Astrocyte (in vitro differentiated cells and primary cell): ENCODE measurements at regions not wholly inside any gene's neighbourhood (a gene's known extent, or its start where the extent isn't known, plus 50 kb on each side); places are given as distances from the start of the nearest gene placed in this dataset.
A peak's percentile ranks its signal among the peaks of the same experiment; 100 is the strongest.

ENCODE experiments used
- DNase-seq: peaks from one replicate; pipeline ENCODE4 v3.0.0-alpha.2; 2010; ENCODE audit warnings: low read depth
- FAIRE-seq: peaks from 2 replicates; lab custom pipeline; 2011; peaks lifted over from hg19 to GRCh38; lab: Jason Lieb, UNC
- H2AFZ ChIP-seq: 2 replicates; pipeline ENCODE4 v1.6.0; 2012; ENCODE audit warnings: low read depth, low read length, inconsistent platforms
- H3K27ac ChIP-seq: 2 replicates; pipeline ENCODE4 v1.5.1; 2011; ENCODE audit warnings: low read depth, low read length, inconsistent platforms
- H3K27me3 ChIP-seq: 2 replicates; pipeline ENCODE4 v1.6.0; 2011; ENCODE audit warnings: low read length, inconsistent platforms; ENCODE audit not compliant: insufficient read depth
- H3K36me3 ChIP-seq: 2 replicates; pipeline ENCODE4 v1.5.1; 2011; ENCODE audit warnings: low read length, inconsistent platforms; ENCODE audit not compliant: insufficient read depth
- H3K4me1 ChIP-seq: 2 replicates; pipeline ENCODE4 v1.5.1; 2011; ENCODE audit warnings: low read length, inconsistent platforms; ENCODE audit not compliant: insufficient read depth
- H3K4me2 ChIP-seq: 2 replicates; pipeline ENCODE4 v1.6.0; 2012; ENCODE audit warnings: low read length, inconsistent platforms
- H3K4me3 ChIP-seq: 2 replicates; pipeline ENCODE4 v1.5.1; 2011; ENCODE audit warnings: low read depth, mild to moderate bottlenecking, low read length, inconsistent platforms; ENCODE audit not compliant: insufficient read depth
- H3K79me2 ChIP-seq: 2 replicates; pipeline ENCODE4 v1.6.0; 2012; ENCODE audit warnings: mild to moderate bottlenecking, low read length, inconsistent platforms; ENCODE audit not compliant: insufficient read depth
- H3K9ac ChIP-seq: 2 replicates; pipeline ENCODE4 v1.6.0; 2012; ENCODE audit warnings: mild to moderate bottlenecking, low read length, inconsistent platforms
- H3K9me3 ChIP-seq: 2 replicates; pipeline ENCODE4 v1.5.1; 2012; ENCODE audit warnings: low read depth, mild to moderate bottlenecking, low read length, inconsistent platforms; ENCODE audit not compliant: insufficient read depth
- H4K20me1 ChIP-seq: 2 replicates; pipeline ENCODE4 v1.6.0; 2012; ENCODE audit warnings: low read length, inconsistent platforms; ENCODE audit not compliant: insufficient read depth
- H3K27ac Mint-ChIP-seq: one replicate; pipeline ENCODE4 v1.8.0; 2021; ENCODE audit warnings: mild to moderate bottlenecking, mixed read lengths; ENCODE audit not compliant: unreplicated experiment
- H3K27me3 Mint-ChIP-seq: one replicate; pipeline ENCODE4 v1.8.0; 2021; ENCODE audit warnings: low read depth, mixed read lengths; ENCODE audit not compliant: unreplicated experiment
- H3K36me3 Mint-ChIP-seq: one replicate; pipeline ENCODE4 v1.8.0; 2021; ENCODE audit warnings: low read depth, mixed read lengths; ENCODE audit not compliant: unreplicated experiment
- H3K4me1 Mint-ChIP-seq: one replicate; pipeline ENCODE4 v1.8.0; 2021; ENCODE audit warnings: low read depth, mixed read lengths; ENCODE audit not compliant: unreplicated experiment
- H3K4me3 Mint-ChIP-seq: one replicate; pipeline ENCODE4 v1.8.0; 2021; ENCODE audit warnings: mild to moderate bottlenecking, moderate library complexity, mixed read lengths; ENCODE audit not compliant: unreplicated experiment
- H3K9me3 Mint-ChIP-seq: one replicate; pipeline ENCODE4 v1.8.0; 2021; ENCODE audit warnings: mild to moderate bottlenecking, mixed read lengths; ENCODE audit not compliant: unreplicated experiment
- CTCF ChIP-seq: IDR thresholded peaks from 2 replicates; pipeline ENCODE4 v1.5.1; 2011; ENCODE audit warnings: low read depth, mild to moderate bottlenecking, inconsistent platforms, low read length, moderate library complexity; ENCODE audit not compliant: insufficient read depth
- EZH2 ChIP-seq: IDR thresholded peaks from 2 replicates; pipeline ENCODE4 v1.6.1; 2012; ENCODE audit warnings: mild to moderate bottlenecking, low read length, inconsistent platforms; ENCODE audit not compliant: insufficient read depth

GRCh38 chr3:90043287-90043686 lies 935.9 kb downstream of the EPHA3 start:
- Mint-ChIP-seq H3K27me3 (no peaks in the 10 kb centered on the region), H3K36me3 (no peaks in the 10 kb centered on the region), H3K27ac (no peak overlapping the region), H3K4me1 (no peaks in the 10 kb centered on the region), H3K9me3 (no peaks in the 10 kb centered on the region), H3K4me3 (no peak overlapping the region)
- DNase-seq (no peak), FAIRE-seq (no peak)
- Histone ChIP-seq H3K27me3 (no peaks in the 10 kb centered on the region), H3K9ac (no peak overlapping the region), H3K4me1 (no peaks in the 10 kb centered on the region), H4K20me1 (no peaks in the 10 kb centered on the region), H3K4me3 (no peak overlapping the region), H2AFZ (no peak overlapping the region), H3K36me3 (no peaks in the 10 kb centered on the region), H3K4me2 (no peak overlapping the region), H3K27ac (no peak overlapping the region), H3K79me2 (no peaks in the 10 kb centered on the region), H3K9me3 (no peaks in the 10 kb centered on the region)
- no peak for TF ChIP-seq CTCF
- no peak for TF ChIP-seq EZH2

GRCh38 chr3:90044084-90044816 lies 936.8 kb downstream of the EPHA3 start:
- H3K4me3 Mint-ChIP-seq = no peak overlapping the region
- Histone ChIP-seq H3K4me2 (no peak overlapping the region), H3K79me2 (no peaks in the 10 kb centered on the region), H3K27me3 (no peaks in the 10 kb centered on the region), H3K4me1 (no peaks in the 10 kb centered on the region), H3K27ac (no peak overlapping the region), H3K36me3 (no peaks in the 10 kb centered on the region), H2AFZ (no peak overlapping the region), H4K20me1 (no peaks in the 10 kb centered on the region), H3K4me3 (no peak overlapping the region), H3K9ac (no peak overlapping the region), H3K9me3 (no peaks in the 10 kb centered on the region)
- H3K27me3 Mint-ChIP-seq = no peaks in the 10 kb centered on the region
- no peaks in the 10 kb centered on the region for H3K36me3 Mint-ChIP-seq
- no peak overlapping the region for H3K27ac Mint-ChIP-seq
- no peak for TF ChIP-seq CTCF
- no peak for TF ChIP-seq EZH2
- FAIRE-seq = no peak
- DNase-seq = no peak
- H3K4me1 Mint-ChIP-seq = no peaks in the 10 kb centered on the region
- no peaks in the 10 kb centered on the region for H3K9me3 Mint-ChIP-seq

GRCh38 chr3:90052425-90052950 lies 945.1 kb downstream of the EPHA3 start:
- no peaks in the 10 kb centered on the region for H4K20me1 ChIP-seq
- H2AFZ ChIP-seq = no peak overlapping the region
- H3K9ac ChIP-seq = no peak overlapping the region
- H3K27me3 Mint-ChIP-seq = no peaks in the 10 kb centered on the region
- no peak overlapping the region for H3K27ac ChIP-seq
- H3K36me3 Mint-ChIP-seq = no peaks in the 10 kb centered on the region
- no peak for TF ChIP-seq EZH2
- no peak for TF ChIP-seq CTCF
- H3K9me3 Mint-ChIP-seq = no peaks in the 10 kb centered on the region
- FAIRE-seq (no peak), DNase-seq (no peak)
- no peak overlapping the region for H3K4me3 Mint-ChIP-seq
- no peaks in the 10 kb centered on the region for H3K9me3 ChIP-seq
- H3K27me3 ChIP-seq = no peaks in the 10 kb centered on the region
- no peaks in the 10 kb centered on the region for H3K36me3 ChIP-seq
- no peaks in the 10 kb centered on the region for H3K4me1 ChIP-seq
- H3K4me3 ChIP-seq = no peak overlapping the region
- H3K27ac Mint-ChIP-seq = peak overlapping the region; percentile 23
- H3K4me2 ChIP-seq = no peak overlapping the region
- H3K79me2 ChIP-seq = no peaks in the 10 kb centered on the region
- peaks cover 10% of the 10 kb centered on the region for H3K4me1 Mint-ChIP-seq
